K562 (cell line): ENCODE measurements at regions not wholly inside any gene's neighbourhood (a gene's known extent, or its start where the extent isn't known, plus 50 kb on each side); places are given as distances from the start of the nearest gene placed in this dataset.

Source experiments
- BCOR ChIP-seq: fragments of 450-650 bp; IDR thresholded peaks from 2 replicates; pipeline ENCODE4 v1.6.1; 2016
- CREB1 ChIP-seq, 2 experiments: sonication (generic) in 1 of 2; formaldehyde crosslinking in 1 of 2; IDR thresholded peaks; 2 replicates each; pipeline versions ENCODE4 v1.6.1 to v1.8.0; 2012 to 2022; ENCODE audit warnings: inconsistent platforms in 1 of 2, mild to moderate bottlenecking in 1 of 2, missing genetic modification reagents in 1 of 2, moderate library complexity in 1 of 2
- DACH1 ChIP-seq: fragments of 450-650 bp; IDR thresholded peaks from 2 replicates; pipeline ENCODE4 v1.6.1; 2018; ENCODE audit not compliant: partially characterized antibody
- GATA2 ChIP-seq: sonication (generic); formaldehyde crosslinking; IDR thresholded peaks from 2 replicates; pipeline ENCODE4 v1.4.0; 2020; ENCODE audit warnings: mild to moderate bottlenecking, missing genetic modification reagents
- KHSRP ChIP-seq: fragments of 450-650 bp; IDR thresholded peaks from 2 replicates; pipeline ENCODE4 v1.6.1; 2017
- MITF ChIP-seq: IDR thresholded peaks from 2 replicates; pipeline ENCODE4 v1.6.1; 2014; ENCODE audit warnings: antibody characterized with exemption
- NFE2 ChIP-seq: IDR thresholded peaks from 2 replicates; pipeline ENCODE4 v1.6.1; 2014; ENCODE audit warnings: antibody characterized with exemption, low read depth
- NONO ChIP-seq, 2 experiments: fragments of 200-400 bp in 1 of 2; fragments of 450-650 bp in 1 of 2; formaldehyde crosslinking in 1 of 2; IDR thresholded peaks; 2 replicates each; pipeline ENCODE4 v1.6.1; 2017; ENCODE audit warnings: low read depth in 2 of 2, mild to moderate bottlenecking in 2 of 2, moderate library complexity in 2 of 2, low read length in 1 of 2
- NR4A1 ChIP-seq, 2 experiments: fragments of 250-450 bp in 1 of 2; fragments of 450-650 bp in 1 of 2; sonication (Bioruptor Pico) in 1 of 2; IDR thresholded peaks; 2 replicates each; pipeline versions ENCODE4 v1.4.0 to v1.6.1; 2016 to 2020; ENCODE audit warnings: mild to moderate bottlenecking in 2 of 2, missing compliant biosample characterization in 1 of 2, missing genetic modification characterization in 1 of 2, moderate library complexity in 1 of 2
- SLC30A9 ChIP-seq: fragments of 250-450 bp; sonication (Bioruptor Pico); IDR thresholded peaks from 2 replicates; pipeline ENCODE4 v1.8.0; 2022; ENCODE audit warnings: mild to moderate bottlenecking, moderate library complexity
- SMARCE1 ChIP-seq: fragments of 450-650 bp; IDR thresholded peaks from 2 replicates; pipeline ENCODE4 v1.7.1; 2016; ENCODE audit warnings: mild to moderate bottlenecking
- ZBTB49 ChIP-seq: sonication (generic); formaldehyde crosslinking; IDR thresholded peaks from 2 replicates; pipeline ENCODE4 v1.8.0; 2022; ENCODE audit warnings: missing genetic modification reagents, mild to moderate bottlenecking, borderline replicate concordance
- ZNF239 ChIP-seq: fragments of 250-450 bp; sonication (Bioruptor Pico); IDR thresholded peaks from 2 replicates; pipeline ENCODE4 v1.4.0; 2020; ENCODE audit warnings: mild to moderate bottlenecking
- ZNF263 ChIP-seq: sonication (generic); formaldehyde crosslinking; IDR thresholded peaks from 2 replicates; pipeline ENCODE4 v1.8.0; 2022; ENCODE audit warnings: mild to moderate bottlenecking, missing genetic modification reagents, borderline replicate concordance
- ZNF347 ChIP-seq: fragments of 450-650 bp; formaldehyde crosslinking; IDR thresholded peaks from 2 replicates; pipeline ENCODE4 v1.4.0; 2020; ENCODE audit warnings: low read depth, mild to moderate bottlenecking, moderate library complexity
- ZNF354B ChIP-seq: fragments of 250-450 bp; sonication (Bioruptor Pico); IDR thresholded peaks from 2 replicates; pipeline ENCODE4 v1.4.0; 2020
- ZNF592 ChIP-seq: fragments of 450-650 bp; IDR thresholded peaks from 2 replicates; pipeline ENCODE4 v1.6.1; 2017; ENCODE audit warnings: antibody characterized with exemption, mild to moderate bottlenecking

- TF ChIP-seq ZNF592 (no peak), KHSRP (no peak), NFE2 (peak; percentile 55), ZNF239 (CRISPR knock-in tag) (no peak), DACH1 (no peak), ZNF347 (CRISPR knock-in tag) (no peak), GATA2 (peak; percentile 92), ZBTB49 (CRISPR knock-in tag) (no peak), SLC30A9 (CRISPR knock-in tag) (no peak), CREB1 (IDR thresholded peaks at IDR 0.05) (0 out of 2 replicates have a peak, but pooled peaks have one; percentile 35), CREB1 (CRISPR knock-in tag; IDR thresholded peaks at IDR 0.05) (no peak), NONO (IDR thresholded peaks at IDR 0.05; ENCODE audit: low read depth in 2 of 2, low read length in 1 of 2) (no peak), ZNF263 (CRISPR knock-in tag) (no peak), BCOR (no peak), SMARCE1 (peak; percentile 95), MITF (0 out of 2 replicates have a peak, but pooled peaks have one; percentile 21), NR4A1 (CRISPR knock-in tag; IDR thresholded peaks at IDR 0.05) (no peak), NR4A1 (tag; IDR thresholded peaks at IDR 0.05) (no peak), ZNF354B (CRISPR knock-in tag) (no peak)
Observed at GRCh38 chr2:111642586-111643327, 241.2 kb downstream of the ANAPC1 start (continued).
